IMR-90 (cell line): ENCODE measurements at regions not wholly inside any gene's neighbourhood (a gene's known extent, or its start where the extent isn't known, plus 50 kb on each side); places are given as distances from the start of the nearest gene placed in this dataset.

Experiments
- BHLHE40 ChIP-seq: fragments of 150-350 bp; IDR thresholded peaks from 2 replicates; pipeline ENCODE4 v1.6.1; 2016; ENCODE audit warnings: mild to moderate bottlenecking, low read depth, low read length
- CHD1 ChIP-seq: IDR thresholded peaks from 2 replicates; pipeline ENCODE4 v1.6.1; 2012; ENCODE audit warnings: low read depth, low read length, improper control_type of control experiment
- CTCF ChIP-seq: conservative IDR thresholded peaks from 2 replicates; pipeline ENCODE4 v1.5.1; 2012; ENCODE audit warnings: mild to moderate bottlenecking, low read depth, low read length, improper control_type of control experiment
- ELK1 ChIP-seq: fragments of 150-350 bp; IDR thresholded peaks from 2 replicates; pipeline ENCODE4 v1.6.1; 2016; ENCODE audit warnings: low read depth, mild to moderate bottlenecking, low read length, moderate library complexity, borderline replicate concordance
- MAZ ChIP-seq: IDR thresholded peaks from 2 replicates; pipeline ENCODE4 v1.6.1; 2012; ENCODE audit warnings: low read depth, mild to moderate bottlenecking, low read length, improper control_type of control experiment, moderate library complexity, borderline replicate concordance
- MXI1 ChIP-seq: IDR thresholded peaks from 2 replicates; pipeline ENCODE4 v1.6.1; 2012; ENCODE audit warnings: low read depth, mild to moderate bottlenecking, low read length, moderate library complexity, borderline replicate concordance
- USF2 ChIP-seq: fragments of 150-350 bp; IDR thresholded peaks from 2 replicates; pipeline ENCODE4 v1.6.1; 2017; ENCODE audit warnings: mild to moderate bottlenecking, antibody characterized with exemption, low read length, low read depth

- TF ChIP-seq ELK1 (no peak), MXI1 (no peak), CTCF (no peak), MAZ (no peak), CHD1 (no peak), BHLHE40 (no peak), USF2 (no peak)
Measured at GRCh38 chr3:162274070-162274469, 777.5 kb downstream of the OTOL1 start.
